Heart right ventricle (tissue), 16 donors: ENCODE measurements at regions not wholly inside any gene's neighbourhood (a gene's known extent, or its start where the extent isn't known, plus 50 kb on each side); places are given as distances from the start of the nearest gene placed in this dataset.

Source experiments
- ATAC-seq, 8 donors: fragments of 200-7000 bp; cut with Tn5 transposase; one replicate each; pipeline ENCODE4 v1.9.1; 2020; ENCODE audit warnings: mild to moderate bottlenecking in 8 of 8, moderate library complexity in 8 of 8, moderate number of reproducible peaks in 1 of 8
- DNase-seq, 2 donors: peaks; one replicate each; pipeline ENCODE4 v3.0.0-alpha.2; 2020
- H3K27ac ChIP-seq, 10 donors: fragments of 200-600 bp; sonication (generic) in 2 of 10; one replicate each; pipeline versions ENCODE4 v1.5.0 to v1.8.0; 2020 to 2022; ENCODE audit warnings: mild to moderate bottlenecking in 3 of 10
- H3K27me3 ChIP-seq, 7 donors: fragments of 200-600 bp; one replicate each; pipeline ENCODE4 v1.8.0; 2021 to 2022; ENCODE audit warnings: mild to moderate bottlenecking in 2 of 7
- H3K36me3 ChIP-seq, 9 donors: fragments of 200-600 bp; sonication (generic) in 1 of 9; one replicate each; pipeline versions ENCODE4 v1.5.0 to v1.8.0; 2020 to 2022; ENCODE audit warnings: mild to moderate bottlenecking in 2 of 9
- H3K4me1 ChIP-seq, 9 donors: fragments of 200-600 bp; sonication (generic) in 1 of 9; one replicate each; pipeline versions ENCODE4 v1.5.0 to v1.8.0; 2020 to 2022; ENCODE audit warnings: mild to moderate bottlenecking in 4 of 9
- H3K4me3 ChIP-seq, 10 donors: fragments of 200-600 bp; sonication (generic) in 2 of 10; one replicate each; pipeline versions ENCODE4 v1.5.0 to v1.8.0; 2020 to 2022; ENCODE audit warnings: mild to moderate bottlenecking in 7 of 10, moderate library complexity in 2 of 10
- H3K9me3 ChIP-seq, 11 donors: fragments of 200-600 bp in 10 of 11; sonication (generic) in 2 of 11; one replicate each; pipeline versions ENCODE4 v1.5.0 to v1.8.0; 2013 to 2022; ENCODE audit warnings: mild to moderate bottlenecking in 2 of 11, control low read depth in 1 of 11, moderate library complexity in 1 of 11
- WGBS, 2 donors: extraction: QIAGEN DNeasy Blood & Tissue Kit; methylation state at CpG; one replicate each; pipeline ENCODE4 v1.1.7; 2013; ENCODE audit warnings: inconsistent platforms in 1 of 2; 5-methylcytosine and 5-hydroxymethylcytosine counted together
- intact Hi-C, 10 donors: fragments of 100-400 bp; cut with DNase I; formaldehyde crosslinking; loops; one replicate each; pipeline versions ENCODE4 v1.11.1 to v1.14.2; 2022
- TF ChIP-seq, protein P1 (sequence below), 9 donors: fragments of 200-600 bp; sonication (generic) in 2 of 9; IDR thresholded peaks; one replicate each; pipeline versions ENCODE4 v1.5.0 to v1.8.0; 2021 to 2022; ENCODE audit warnings: antibody characterized with exemption in 9 of 9, mild to moderate bottlenecking in 5 of 9, moderate library complexity in 1 of 9
- donor health status: Arrhythmogenic right ventricular cardiomyopathy.
- donor health status: ischemic (EF 13 %, LVEDD 7.1; RV severe dilation, severe dysfunction).
- donor health status: healthy with polysubstance abuse.
- donor health status: DM: no; HTN: yes; CAD: no.
- donor health status: DM: no; HTN: no; CAD: no.
- donor health status: ischemic (EF 25% LVEDD 6.9; RV normal size, moderate dysfunction).
- donor health status: ischemic (EF 25% LVEDD 5.7; RV mildly dilated, moderate dysfunction).
- donor health status: healthy.
- donor health status: DM: yes; HTN: yes; CAD: no.
- donor health status: Ischemic cardiomyopathy.
- donor health status: ischemic (EF 35%, LVEDD 5.7; RV mildly dilated, moderate dysfunction).
- donor health status: nonischemic (EF 11% LVEDD 7.7; RV severe dilation, severe dysfunction).
- donor health status: DM: yes; HTN: yes; CAD: no.
- donor health status: PGD.
- donor health status: ischemic (EF 29% LVEDD 5.4; RV normal size, mild dysfunction).
- donor health status: nonischemic (EF 23%, LVEDD 6.1; RV moderate dilation, normal function).

DNA sequence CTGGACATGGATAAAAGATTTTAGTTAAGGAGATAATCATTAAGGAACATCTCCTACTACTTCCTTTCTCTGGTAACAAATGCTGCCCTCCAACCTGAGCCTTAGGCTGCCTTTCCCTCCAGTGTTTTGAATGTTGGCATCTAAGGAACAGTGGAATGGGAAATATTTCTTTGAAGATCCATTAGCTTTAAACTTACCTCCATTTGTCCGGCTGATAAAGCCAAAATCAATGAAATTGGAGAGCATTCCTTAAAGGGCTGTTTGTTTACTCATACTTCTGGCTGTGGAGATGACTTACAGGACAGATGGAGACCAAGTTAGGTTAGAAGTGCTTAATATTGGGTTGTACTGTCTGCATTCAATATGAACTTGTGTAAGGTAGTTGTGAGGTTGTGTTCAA, 439.1 kb downstream of the PLA2G4A start:
- H3K27ac ChIP-seq: no peak overlapping the region
- DNase-seq (no peak), ATAC-seq (no peak)
- H3K4me1 ChIP-seq: no peaks in the 10 kb centered on the region
- intact Hi-C loops: no loop called here
- 68 to 70% methylated on average over 1 of the region's 1 CpG for WGBS, 2 donors
- H3K27me3 ChIP-seq: no peaks in the 10 kb centered on the region
- TF ChIP-seq, protein P1, sequence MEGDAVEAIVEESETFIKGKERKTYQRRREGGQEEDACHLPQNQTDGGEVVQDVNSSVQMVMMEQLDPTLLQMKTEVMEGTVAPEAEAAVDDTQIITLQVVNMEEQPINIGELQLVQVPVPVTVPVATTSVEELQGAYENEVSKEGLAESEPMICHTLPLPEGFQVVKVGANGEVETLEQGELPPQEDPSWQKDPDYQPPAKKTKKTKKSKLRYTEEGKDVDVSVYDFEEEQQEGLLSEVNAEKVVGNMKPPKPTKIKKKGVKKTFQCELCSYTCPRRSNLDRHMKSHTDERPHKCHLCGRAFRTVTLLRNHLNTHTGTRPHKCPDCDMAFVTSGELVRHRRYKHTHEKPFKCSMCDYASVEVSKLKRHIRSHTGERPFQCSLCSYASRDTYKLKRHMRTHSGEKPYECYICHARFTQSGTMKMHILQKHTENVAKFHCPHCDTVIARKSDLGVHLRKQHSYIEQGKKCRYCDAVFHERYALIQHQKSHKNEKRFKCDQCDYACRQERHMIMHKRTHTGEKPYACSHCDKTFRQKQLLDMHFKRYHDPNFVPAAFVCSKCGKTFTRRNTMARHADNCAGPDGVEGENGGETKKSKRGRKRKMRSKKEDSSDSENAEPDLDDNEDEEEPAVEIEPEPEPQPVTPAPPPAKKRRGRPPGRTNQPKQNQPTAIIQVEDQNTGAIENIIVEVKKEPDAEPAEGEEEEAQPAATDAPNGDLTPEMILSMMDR (IDR thresholded peaks at IDR 0.05): no peak
- H3K4me3 ChIP-seq: no peak overlapping the region
- no peaks in the 10 kb centered on the region for H3K9me3 ChIP-seq
- H3K36me3 ChIP-seq: no peaks in the 10 kb centered on the region

DNA sequence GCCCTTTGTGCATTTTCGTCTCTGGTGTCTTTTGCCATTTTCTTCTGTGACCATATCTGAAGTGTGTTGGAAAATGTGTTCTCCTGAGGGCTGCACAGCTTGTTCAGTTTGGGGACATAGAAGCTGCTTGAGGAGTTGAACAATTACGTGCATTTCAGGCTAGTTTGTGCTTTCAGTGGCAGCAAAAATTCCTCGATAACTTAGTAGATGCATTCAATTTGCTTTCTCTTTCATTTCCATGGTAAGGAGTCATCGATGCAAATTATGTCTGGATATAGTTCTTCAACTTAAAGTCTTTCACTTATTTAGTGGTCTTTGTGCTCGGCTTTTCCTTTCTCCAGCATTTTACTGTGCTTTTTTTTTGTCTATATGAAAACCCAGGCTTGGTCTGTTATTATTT, 441.5 kb downstream of the PLA2G4A start:
- Histone ChIP-seq H3K4me1 (no peaks in the 10 kb centered on the region), H3K9me3 (no peaks in the 10 kb centered on the region), H3K27me3 (no peaks in the 10 kb centered on the region), H3K36me3 (no peaks in the 10 kb centered on the region), H3K4me3 (no peak overlapping the region), H3K27ac (no peak overlapping the region)
- intact Hi-C loops: no loop called here
- WGBS, 2 donors: 79 to 88% methylated on average over 5 of the region's 5 CpGs
- no peak for DNase-seq
- TF ChIP-seq, protein P1 (IDR thresholded peaks at IDR 0.05): no peak
- no peak for ATAC-seq

- 65 to 88% methylated on average over 1 of the region's 1 CpG for WGBS, 2 donors
- H3K9me3 ChIP-seq: no peaks in the 10 kb centered on the region
- ATAC-seq (no peak), DNase-seq (no peak)
- no peak overlapping the region for H3K4me3 ChIP-seq
- TF ChIP-seq, protein P1 (IDR thresholded peaks at IDR 0.05): no peak
- no peak overlapping the region for H3K27ac ChIP-seq
- H3K27me3 ChIP-seq: no peaks in the 10 kb centered on the region
- intact Hi-C loops: no loop called here
- H3K36me3 ChIP-seq: no peaks in the 10 kb centered on the region
- H3K4me1 ChIP-seq: no peaks in the 10 kb centered on the region
Observed at GRCh38 chr1:187275346-187275745, 446.6 kb downstream of the PLA2G4A start.

GRCh38 chr1:187275985-187276575, 447.3 kb downstream of the PLA2G4A start:
- no peaks in the 10 kb centered on the region for H3K36me3 ChIP-seq
- H3K4me3 ChIP-seq: no peak overlapping the region
- no peak overlapping the region for H3K27ac ChIP-seq
- H3K4me1 ChIP-seq: no peaks in the 10 kb centered on the region
- H3K9me3 ChIP-seq: no peaks in the 10 kb centered on the region
- ATAC-seq (no peak), DNase-seq (no peak)
- intact Hi-C loops: no loop called here
- H3K27me3 ChIP-seq: no peaks in the 10 kb centered on the region
- 66 to 68% methylated on average over 4 of the region's 4 CpGs for WGBS, 2 donors
- TF ChIP-seq, protein P1 (IDR thresholded peaks at IDR 0.05): no peak
